ENCODE measurements at regions not wholly inside any gene's neighbourhood (a gene's known extent, or its start where the extent isn't known, plus 50 kb on each side); places are given as distances from the start of the nearest gene placed in this dataset.
"Not testable (repeated sequence)": the region's sequence is repeated elsewhere in the genome, so short reads cannot be mapped to it uniquely, and the experiment has no call there.

DNA sequence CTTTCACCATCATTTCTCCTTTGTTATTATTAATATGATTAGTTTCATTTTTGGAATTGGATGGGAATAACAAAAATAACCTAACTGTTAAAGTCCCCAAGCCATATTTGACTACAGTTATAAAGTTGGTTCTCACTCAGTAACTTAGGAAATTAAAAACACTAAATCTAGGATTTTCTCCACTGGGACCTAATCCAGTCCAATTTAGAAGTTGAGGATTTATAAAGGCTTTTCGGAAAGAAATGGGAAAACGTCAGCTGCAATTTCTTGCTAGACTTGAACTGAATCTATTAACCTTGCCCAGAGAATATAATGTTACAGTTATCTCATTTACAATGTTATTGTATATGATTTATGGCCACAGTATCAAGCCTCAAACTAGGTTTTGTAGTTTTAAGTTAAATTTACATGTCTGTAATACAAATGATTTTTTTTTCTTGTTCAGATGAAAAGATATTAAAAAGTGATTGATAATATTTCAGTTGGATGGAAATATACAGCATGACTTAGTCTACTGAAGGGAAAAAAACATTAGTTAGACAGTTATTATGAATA, 524.3 kb upstream of the GRAMD2B start:
- no peak for ATAC-seq
- TF ChIP-seq, protein P1, sequence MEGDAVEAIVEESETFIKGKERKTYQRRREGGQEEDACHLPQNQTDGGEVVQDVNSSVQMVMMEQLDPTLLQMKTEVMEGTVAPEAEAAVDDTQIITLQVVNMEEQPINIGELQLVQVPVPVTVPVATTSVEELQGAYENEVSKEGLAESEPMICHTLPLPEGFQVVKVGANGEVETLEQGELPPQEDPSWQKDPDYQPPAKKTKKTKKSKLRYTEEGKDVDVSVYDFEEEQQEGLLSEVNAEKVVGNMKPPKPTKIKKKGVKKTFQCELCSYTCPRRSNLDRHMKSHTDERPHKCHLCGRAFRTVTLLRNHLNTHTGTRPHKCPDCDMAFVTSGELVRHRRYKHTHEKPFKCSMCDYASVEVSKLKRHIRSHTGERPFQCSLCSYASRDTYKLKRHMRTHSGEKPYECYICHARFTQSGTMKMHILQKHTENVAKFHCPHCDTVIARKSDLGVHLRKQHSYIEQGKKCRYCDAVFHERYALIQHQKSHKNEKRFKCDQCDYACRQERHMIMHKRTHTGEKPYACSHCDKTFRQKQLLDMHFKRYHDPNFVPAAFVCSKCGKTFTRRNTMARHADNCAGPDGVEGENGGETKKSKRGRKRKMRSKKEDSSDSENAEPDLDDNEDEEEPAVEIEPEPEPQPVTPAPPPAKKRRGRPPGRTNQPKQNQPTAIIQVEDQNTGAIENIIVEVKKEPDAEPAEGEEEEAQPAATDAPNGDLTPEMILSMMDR (IDR thresholded peaks at IDR 0.05), result no peak
- Histone ChIP-seq H3K36me3 (ENCODE audit: low read depth) (no peaks in the 10 kb centered on the region), H3K4me3 (no peak overlapping the region), H3K4me1 (ENCODE audit: low read depth) (no peaks in the 10 kb centered on the region), H3K9me3 (no peaks in the 10 kb centered on the region)
- no peak for DNase-seq
- intact Hi-C loops (cut with DNase I, micrococcal nuclease), result no loop called here

DNA sequence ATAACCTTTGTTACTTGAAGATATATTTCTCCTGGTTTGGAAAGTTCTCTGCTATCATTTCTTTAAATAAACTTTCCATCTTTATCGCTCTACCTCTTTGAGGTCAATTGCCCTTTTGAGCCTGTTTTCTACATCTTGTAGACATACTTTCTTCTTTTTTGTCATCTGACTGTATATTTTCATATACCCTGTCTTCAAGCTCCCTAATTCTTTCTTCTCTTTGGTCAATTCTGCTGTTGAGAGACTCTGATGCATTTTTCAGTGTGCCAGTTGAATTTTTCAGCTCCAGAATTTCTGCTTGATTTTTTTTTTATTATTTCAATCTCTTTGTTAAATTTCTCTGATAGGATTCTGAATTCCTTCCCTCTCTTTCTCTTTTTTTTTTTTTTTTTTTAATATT, 511.2 kb upstream of the GRAMD2B start:
- H3K9me3 ChIP-seq, result no peaks in the 10 kb centered on the region
- ATAC-seq (no peak), DNase-seq (no peak)
- intact Hi-C loops (cut with DNase I, micrococcal nuclease), result no loop called here
- TF ChIP-seq, protein P1 (IDR thresholded peaks at IDR 0.05), result no peak
- H3K4me1 ChIP-seq (ENCODE audit: low read depth), result no peaks in the 10 kb centered on the region
- no peak overlapping the region for H3K4me3 ChIP-seq
- H3K36me3 ChIP-seq (ENCODE audit: low read depth), result no peaks in the 10 kb centered on the region

DNA sequence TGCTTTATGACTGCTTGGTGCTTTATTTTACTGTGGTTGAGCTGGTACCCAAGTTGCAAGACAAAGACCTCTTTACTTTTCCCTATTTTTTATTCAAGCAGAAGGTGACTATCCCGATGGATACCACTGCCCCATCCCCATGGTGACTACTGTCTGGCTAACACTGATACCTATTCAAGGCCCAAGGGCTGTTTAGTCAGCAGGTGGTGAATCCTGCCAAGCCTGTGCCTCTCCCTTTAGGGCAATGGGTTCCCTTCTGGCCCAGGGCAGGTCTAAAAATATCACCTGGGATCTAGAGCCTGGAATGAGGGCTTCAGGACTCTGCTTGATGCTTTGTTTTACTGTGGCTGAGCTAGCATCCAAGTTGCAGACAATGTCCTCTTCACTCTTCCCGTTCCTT, 510.0 kb upstream of the GRAMD2B start:
- ATAC-seq (no peak), DNase-seq (no peak)
- Histone ChIP-seq H3K4me1 (ENCODE audit: low read depth) (no peaks in the 10 kb centered on the region), H3K4me3 (no peak overlapping the region), H3K36me3 (ENCODE audit: low read depth) (no peaks in the 10 kb centered on the region), H3K9me3 (no peaks in the 10 kb centered on the region)
- intact Hi-C loops (cut with DNase I, micrococcal nuclease), result no loop called here
- TF ChIP-seq, protein P1 (IDR thresholded peaks at IDR 0.05), result no peak

DNA sequence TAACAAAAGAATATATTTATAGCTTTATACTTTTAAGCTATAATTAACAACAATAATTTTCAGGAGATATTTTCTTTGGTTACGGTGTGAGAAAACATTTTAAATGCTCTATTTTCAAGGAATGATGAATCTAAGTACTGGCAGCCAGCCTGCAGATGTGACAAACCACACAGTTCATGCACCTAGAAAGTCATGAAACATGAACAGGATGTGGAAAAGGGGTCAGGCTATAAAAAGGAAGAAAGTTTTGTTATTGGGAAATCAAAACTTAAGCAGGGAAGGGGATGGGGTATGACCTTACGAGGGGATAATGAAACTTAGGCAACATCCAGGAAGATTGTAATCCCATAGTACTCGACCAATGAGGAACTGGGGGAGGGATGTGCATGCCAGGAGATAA, 508.7 kb upstream of the GRAMD2B start:
- no peaks in the 10 kb centered on the region for H3K36me3 ChIP-seq (ENCODE audit: low read depth)
- intact Hi-C loops (cut with DNase I, micrococcal nuclease), result no loop called here
- no peak for ATAC-seq
- TF ChIP-seq, protein P1 (IDR thresholded peaks at IDR 0.05), result no peak
- no peak overlapping the region for H3K4me3 ChIP-seq
- H3K9me3 ChIP-seq, result no peaks in the 10 kb centered on the region
- DNase-seq, result no peak
- H3K4me1 ChIP-seq (ENCODE audit: low read depth), result no peaks in the 10 kb centered on the region

DNA sequence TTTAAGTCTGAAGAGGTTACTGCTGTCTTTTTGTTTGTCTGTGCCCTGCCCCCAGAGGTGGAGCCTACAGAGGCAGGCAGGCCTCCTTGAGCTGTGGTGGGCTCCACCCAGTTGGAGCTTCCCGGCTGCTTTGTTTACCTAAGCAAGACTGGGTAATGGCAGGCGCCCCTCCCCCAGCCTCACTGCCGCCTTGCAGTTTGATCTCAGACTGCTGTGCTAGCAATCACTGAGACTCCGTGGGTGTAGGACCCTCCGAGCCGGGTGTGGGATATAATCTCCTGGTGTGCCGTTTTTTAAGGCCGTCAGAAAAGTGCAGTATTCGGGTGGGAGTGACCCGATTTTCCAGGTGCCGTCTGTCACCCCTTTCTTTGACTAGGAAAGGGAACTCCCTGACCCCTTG, 499.3 kb upstream of the GRAMD2B start:
- DNase-seq; H3K36me3 ChIP-seq (ENCODE audit: low read depth); H3K4me3 ChIP-seq; ATAC-seq; H3K9me3 ChIP-seq; intact Hi-C loops (cut with DNase I, micrococcal nuclease); H3K4me1 ChIP-seq (ENCODE audit: low read depth): not testable (repeated sequence)

DNA sequence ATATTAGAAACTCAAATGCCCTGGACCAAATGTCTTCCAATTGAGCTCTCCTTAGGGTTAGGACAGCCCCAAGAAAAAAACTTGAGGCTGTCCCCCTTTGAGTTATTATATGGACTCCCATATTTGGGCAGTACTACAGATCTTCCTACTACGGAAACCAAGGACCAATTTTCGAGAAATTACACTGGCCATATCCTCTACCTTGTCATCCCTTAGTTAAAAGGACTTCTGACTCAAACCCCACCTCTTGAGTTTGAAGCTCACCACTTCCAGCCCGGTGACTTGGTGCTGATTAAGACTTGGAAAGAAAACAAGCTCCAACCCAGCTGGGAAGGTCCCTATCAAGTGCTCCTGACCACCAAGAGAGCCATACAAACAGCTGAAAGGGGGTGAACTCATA, 497.0 kb upstream of the GRAMD2B start:
- Histone ChIP-seq H3K4me1 (ENCODE audit: low read depth) (no peaks in the 10 kb centered on the region), H3K36me3 (ENCODE audit: low read depth) (no peaks in the 10 kb centered on the region), H3K4me3 (no peak overlapping the region), H3K9me3 (no peaks in the 10 kb centered on the region)
- DNase-seq, result no peak
- ATAC-seq, result no peak
- TF ChIP-seq, protein P1 (IDR thresholded peaks at IDR 0.05), result no peak
- intact Hi-C loops (cut with DNase I, micrococcal nuclease), result no loop called here

All from mucosa of descending colon (tissue), 3 donors.